Mesendoderm (in vitro differentiated cells): ENCODE measurements at regions not wholly inside any gene's neighbourhood (a gene's known extent, or its start where the extent isn't known, plus 50 kb on each side); places are given as distances from the start of the nearest gene placed in this dataset.
"Not testable (repeated sequence)": the region's sequence is repeated elsewhere in the genome, so short reads cannot be mapped to it uniquely, and the experiment has no call there.

ENCODE experiments used
- DNase-seq: peaks from one replicate; pipeline ENCODE4 v3.0.0; 2013
- H2AK5ac ChIP-seq: 2 replicates; pipeline ENCODE4 v1.6.1; 2013; ENCODE audit warnings: low read length, inconsistent platforms
- H2BK120ac ChIP-seq: 2 replicates; pipeline ENCODE4 v1.6.1; 2013; ENCODE audit warnings: low read depth, mild to moderate bottlenecking, low read length, moderate library complexity, mixed read lengths
- H2BK15ac ChIP-seq: replicated peaks from 2 replicates; pipeline ENCODE4 v1.6.1; 2013; ENCODE audit warnings: low read depth, mild to moderate bottlenecking, moderate library complexity
- H2BK5ac ChIP-seq: 2 replicates; pipeline ENCODE4 v1.6.1; 2013; ENCODE audit warnings: low read length, inconsistent platforms
- H3K18ac ChIP-seq: 2 replicates; pipeline ENCODE4 v1.6.1; 2013; ENCODE audit warnings: mild to moderate bottlenecking, low read length, mixed read lengths
- H3K23ac ChIP-seq: one replicate; pipeline ENCODE4 v1.6.1; 2013; ENCODE audit warnings: low read length
- H3K27ac ChIP-seq: 2 replicates; pipeline ENCODE4 v1.5.1; 2013; ENCODE audit warnings: low read depth, mild to moderate bottlenecking, inconsistent platforms, low read length, moderate library complexity
- H3K27me3 ChIP-seq: 2 replicates; pipeline ENCODE4 v1.6.1; 2013; ENCODE audit warnings: low read length, control low read depth, mild to moderate bottlenecking, inconsistent platforms; ENCODE audit not compliant: insufficient read depth, poor library complexity
- H3K36me3 ChIP-seq: 2 replicates; pipeline ENCODE4 v1.6.1; 2013; ENCODE audit warnings: low read length, inconsistent platforms; ENCODE audit not compliant: control insufficient read depth, insufficient read depth
- H3K4ac ChIP-seq: one replicate; pipeline ENCODE4 v1.6.1; 2013; ENCODE audit warnings: low read depth, mild to moderate bottlenecking, low read length, moderate library complexity
- H3K4me1 ChIP-seq: 2 replicates; pipeline ENCODE4 v1.6.1; 2013; ENCODE audit warnings: low read depth, low read length, inconsistent platforms; ENCODE audit not compliant: control insufficient read depth
- H3K4me2 ChIP-seq: 2 replicates; pipeline ENCODE4 v1.6.1; 2013; ENCODE audit warnings: low read length
- H3K4me3 ChIP-seq: 2 replicates; pipeline ENCODE4 v1.5.1; 2013; ENCODE audit warnings: mild to moderate bottlenecking, low read length
- H3K56ac ChIP-seq: one replicate; pipeline ENCODE4 v1.6.1; 2013; ENCODE audit warnings: low read length
- H3K79me1 ChIP-seq: 2 replicates; pipeline ENCODE4 v1.6.1; 2013; ENCODE audit warnings: low read length, inconsistent platforms
- H3K79me2 ChIP-seq: 2 replicates; pipeline ENCODE4 v1.6.1; 2013; ENCODE audit warnings: mild to moderate bottlenecking, low read length; ENCODE audit not compliant: control insufficient read depth, insufficient read depth
- H3K9ac ChIP-seq: 2 replicates; pipeline ENCODE4 v1.6.1; 2013; ENCODE audit warnings: low read length, inconsistent platforms
- H4K5ac ChIP-seq: one replicate; pipeline ENCODE4 v1.6.1; 2013; ENCODE audit warnings: low read length
- H4K8ac ChIP-seq: one replicate; pipeline ENCODE4 v1.6.1; 2013; ENCODE audit warnings: low read depth, mild to moderate bottlenecking, control low read depth, low read length, moderate library complexity
- WGBS: extraction: QIAGEN DNeasy Blood & Tissue Kit; methylation state at CpG from one replicate; pipeline ENCODE4 v1.1.7; 2013; ENCODE audit warnings: low lambda C conversion rate, missing lambda C conversion rate; ENCODE audit not compliant: insufficient coverage; ENCODE audit errors: extremely low coverage; 5-methylcytosine and 5-hydroxymethylcytosine counted together

DNA sequence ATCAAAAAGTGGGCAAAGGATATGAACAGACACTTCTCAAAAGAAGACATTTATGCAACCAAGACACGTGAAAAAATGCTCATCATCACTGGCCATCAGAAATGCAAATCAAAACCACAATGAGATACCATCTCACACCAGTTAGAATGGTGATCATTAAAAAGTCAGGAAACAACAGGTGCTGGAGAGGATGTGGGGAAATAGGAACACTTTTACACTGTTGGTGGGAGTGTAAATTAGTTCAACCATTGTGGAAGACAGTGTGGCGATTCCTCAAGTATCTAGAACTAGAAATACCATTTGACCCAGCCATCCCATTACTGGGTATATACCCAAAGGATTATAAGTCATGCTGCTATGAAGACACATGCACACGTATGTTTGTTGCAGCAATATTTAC is 191.3 kb downstream of the POLR1F start:
- DNase-seq, H3K23ac ChIP-seq, H2BK15ac ChIP-seq, H3K79me1 ChIP-seq, H3K27me3 ChIP-seq, H2AK5ac ChIP-seq, H3K4ac ChIP-seq, H3K79me2 ChIP-seq, H3K56ac ChIP-seq, H2BK5ac ChIP-seq, H3K9ac ChIP-seq, H3K27ac ChIP-seq, H3K18ac ChIP-seq, H2BK120ac ChIP-seq, H3K4me3 ChIP-seq, H4K5ac ChIP-seq, H3K4me1 ChIP-seq, H3K36me3 ChIP-seq, H4K8ac ChIP-seq, H3K4me2 ChIP-seq: not testable (repeated sequence)
- no CpG with 5 or more reads among the region's 3 CpGs for WGBS

DNA sequence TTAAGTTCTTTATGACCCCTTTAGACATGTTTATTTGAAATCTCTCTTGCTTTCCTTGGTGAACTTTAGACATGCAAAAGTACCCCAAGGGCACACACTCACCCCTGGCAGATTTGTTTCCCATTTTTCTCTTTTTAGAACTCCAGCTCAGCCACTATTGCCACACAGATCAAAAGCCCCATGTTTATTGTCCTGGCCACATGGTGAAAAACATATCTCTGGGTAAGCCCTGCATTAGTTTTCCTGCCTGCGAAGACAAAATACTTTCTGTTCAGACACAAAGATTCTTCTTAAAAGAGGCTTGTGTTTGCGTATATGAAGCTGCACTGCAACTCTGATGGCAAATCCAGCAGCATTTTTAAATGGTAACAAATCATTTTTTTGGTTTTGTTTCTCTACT is 200.0 kb downstream of the POLR1F start:
- no peak for DNase-seq
- no peak overlapping the region for H3K9ac ChIP-seq
- no CpG with 5 or more reads among the region's 2 CpGs for WGBS
- no peak overlapping the region for H3K4me3 ChIP-seq
- no peaks in the 10 kb centered on the region for H3K79me1 ChIP-seq
- no peak overlapping the region for H4K8ac ChIP-seq
- no peaks in the 10 kb centered on the region for H3K4me1 ChIP-seq
- H3K27me3 ChIP-seq, result no peaks in the 10 kb centered on the region
- no peak overlapping the region for H2BK120ac ChIP-seq
- no peak overlapping the region for H3K4me2 ChIP-seq
- H2BK5ac ChIP-seq, result no peak overlapping the region
- no peak overlapping the region for H3K18ac ChIP-seq
- no peak overlapping the region for H3K56ac ChIP-seq
- H3K79me2 ChIP-seq, result no peaks in the 10 kb centered on the region
- no peak overlapping the region for H3K4ac ChIP-seq
- H2BK15ac ChIP-seq, result no peak overlapping the region
- no peak overlapping the region for H3K27ac ChIP-seq
- no peak overlapping the region for H2AK5ac ChIP-seq
- no peak overlapping the region for H4K5ac ChIP-seq
- no peak overlapping the region for H3K23ac ChIP-seq
- H3K36me3 ChIP-seq, result no peaks in the 10 kb centered on the region

DNA sequence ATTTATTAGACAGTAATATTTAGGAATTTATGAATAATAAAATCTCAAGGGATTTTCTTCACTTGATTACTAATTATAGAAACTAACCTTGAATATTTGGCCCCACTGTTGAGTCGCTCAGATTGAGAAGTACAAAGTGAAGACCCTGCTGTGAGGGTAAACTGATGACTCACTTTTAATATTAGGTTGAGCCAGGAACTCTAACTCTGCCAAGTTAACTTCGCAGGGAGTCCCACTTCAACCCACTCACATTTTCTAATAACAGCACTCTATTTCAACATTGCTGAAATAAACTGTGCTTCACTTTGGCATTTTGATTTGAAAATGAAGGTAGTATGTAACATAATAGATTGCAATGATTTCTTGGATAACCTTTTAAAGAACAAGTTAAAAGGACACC is 200.7 kb downstream of the POLR1F start:
- no peaks in the 10 kb centered on the region for H3K79me2 ChIP-seq
- no peak overlapping the region for H4K5ac ChIP-seq
- H3K36me3 ChIP-seq, result no peaks in the 10 kb centered on the region
- no peak overlapping the region for H3K4me3 ChIP-seq
- H3K9ac ChIP-seq, result no peak overlapping the region
- DNase-seq, result no peak
- no peak overlapping the region for H3K18ac ChIP-seq
- H3K4me1 ChIP-seq, result no peaks in the 10 kb centered on the region
- no peak overlapping the region for H3K27ac ChIP-seq
- H2AK5ac ChIP-seq, result no peak overlapping the region
- no peak overlapping the region for H3K4me2 ChIP-seq
- H3K79me1 ChIP-seq, result no peaks in the 10 kb centered on the region
- no peak overlapping the region for H3K4ac ChIP-seq
- H3K23ac ChIP-seq, result no peak overlapping the region
- H2BK15ac ChIP-seq, result no peak overlapping the region
- H2BK120ac ChIP-seq, result no peak overlapping the region
- H4K8ac ChIP-seq, result no peak overlapping the region
- H2BK5ac ChIP-seq, result no peak overlapping the region
- no CpG with 5 or more reads among the region's 2 CpGs for WGBS
- H3K56ac ChIP-seq, result no peak overlapping the region
- H3K27me3 ChIP-seq, result no peaks in the 10 kb centered on the region

DNA sequence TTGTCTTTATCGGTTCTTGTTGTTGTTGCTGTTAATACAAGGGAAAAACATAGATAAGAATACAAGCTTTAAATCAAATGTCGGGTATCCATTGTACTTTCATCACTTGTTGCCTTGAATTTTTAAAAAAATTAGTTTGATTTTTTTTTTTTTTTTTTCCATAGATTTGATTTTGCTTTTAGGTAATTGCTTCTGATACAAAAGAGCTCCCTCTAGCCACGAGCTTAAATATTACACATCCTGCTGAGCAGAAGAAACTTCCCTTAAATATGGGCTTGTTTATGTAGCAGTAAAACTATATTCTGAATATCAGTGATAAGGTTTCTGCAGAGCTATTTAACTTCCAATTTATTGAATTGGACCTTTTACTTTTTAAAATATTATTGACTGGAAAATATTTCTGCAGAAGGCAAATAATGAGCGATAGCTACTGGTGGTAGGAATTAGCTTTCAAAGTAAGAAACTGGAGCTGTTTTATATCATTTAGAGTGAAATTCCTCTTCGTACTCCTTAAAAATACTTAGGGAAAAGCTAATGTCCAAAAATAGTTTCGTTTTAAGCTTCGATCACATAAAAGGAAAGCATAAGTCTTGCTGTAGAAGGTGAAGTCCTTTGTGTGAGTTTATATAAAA is 216.9 kb downstream of the POLR1F start:
- H3K4me3 ChIP-seq, result no peak overlapping the region
- H3K27ac ChIP-seq, result no peak overlapping the region
- H4K5ac ChIP-seq, result no peak overlapping the region
- no peak overlapping the region for H3K4me2 ChIP-seq
- H3K56ac ChIP-seq, result no peak overlapping the region
- H3K4ac ChIP-seq, result no peak overlapping the region
- H3K23ac ChIP-seq, result no peak overlapping the region
- no peaks in the 10 kb centered on the region for H3K79me2 ChIP-seq
- WGBS, result no CpG with 5 or more reads among the region's 7 CpGs
- no peak overlapping the region for H2BK15ac ChIP-seq
- no peaks in the 10 kb centered on the region for H3K79me1 ChIP-seq
- no peak overlapping the region for H4K8ac ChIP-seq
- no peak overlapping the region for H3K18ac ChIP-seq
- no peak overlapping the region for H2AK5ac ChIP-seq
- H3K9ac ChIP-seq, result no peak overlapping the region
- no peak overlapping the region for H2BK120ac ChIP-seq
- no peak overlapping the region for H2BK5ac ChIP-seq
- H3K27me3 ChIP-seq, result no peaks in the 10 kb centered on the region
- no peaks in the 10 kb centered on the region for H3K36me3 ChIP-seq
- no peaks in the 10 kb centered on the region for H3K4me1 ChIP-seq
- DNase-seq, result peak; percentile 29

DNA sequence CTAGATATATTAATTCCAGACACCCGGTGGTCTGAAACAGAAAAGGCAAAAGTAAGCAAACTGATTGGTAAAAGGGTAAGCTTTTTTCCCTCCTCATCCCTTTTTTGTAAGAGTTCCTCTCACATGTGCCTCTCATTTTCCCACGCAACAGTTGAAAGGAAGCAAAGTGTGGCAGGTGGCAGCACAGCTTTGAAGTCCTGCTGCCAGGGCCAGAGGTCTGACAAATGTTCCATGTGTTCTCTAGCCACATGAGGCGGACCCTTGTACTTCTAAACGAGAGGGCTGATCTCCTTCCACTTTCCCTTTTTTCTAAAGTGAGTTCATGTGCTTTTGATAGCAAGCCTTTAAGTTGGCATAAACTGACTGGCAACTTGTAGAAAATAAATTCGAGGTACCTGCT is 217.5 kb downstream of the POLR1F start:
- H3K4me3 ChIP-seq, result no peak overlapping the region
- no peak overlapping the region for H4K5ac ChIP-seq
- H3K79me1 ChIP-seq, result no peaks in the 10 kb centered on the region
- no peaks in the 10 kb centered on the region for H3K36me3 ChIP-seq
- no peak for DNase-seq
- H3K4me2 ChIP-seq, result no peak overlapping the region
- H2BK120ac ChIP-seq, result no peak overlapping the region
- H3K4ac ChIP-seq, result no peak overlapping the region
- no peaks in the 10 kb centered on the region for H3K4me1 ChIP-seq
- no peak overlapping the region for H2BK15ac ChIP-seq
- H3K56ac ChIP-seq, result no peak overlapping the region
- H3K23ac ChIP-seq, result no peak overlapping the region
- H2AK5ac ChIP-seq, result no peak overlapping the region
- H4K8ac ChIP-seq, result no peak overlapping the region
- no CpG with 5 or more reads among the region's 5 CpGs for WGBS
- H3K9ac ChIP-seq, result no peak overlapping the region
- H3K27me3 ChIP-seq, result no peaks in the 10 kb centered on the region
- H3K79me2 ChIP-seq, result no peaks in the 10 kb centered on the region
- no peak overlapping the region for H3K18ac ChIP-seq
- no peak overlapping the region for H2BK5ac ChIP-seq
- no peak overlapping the region for H3K27ac ChIP-seq

DNA sequence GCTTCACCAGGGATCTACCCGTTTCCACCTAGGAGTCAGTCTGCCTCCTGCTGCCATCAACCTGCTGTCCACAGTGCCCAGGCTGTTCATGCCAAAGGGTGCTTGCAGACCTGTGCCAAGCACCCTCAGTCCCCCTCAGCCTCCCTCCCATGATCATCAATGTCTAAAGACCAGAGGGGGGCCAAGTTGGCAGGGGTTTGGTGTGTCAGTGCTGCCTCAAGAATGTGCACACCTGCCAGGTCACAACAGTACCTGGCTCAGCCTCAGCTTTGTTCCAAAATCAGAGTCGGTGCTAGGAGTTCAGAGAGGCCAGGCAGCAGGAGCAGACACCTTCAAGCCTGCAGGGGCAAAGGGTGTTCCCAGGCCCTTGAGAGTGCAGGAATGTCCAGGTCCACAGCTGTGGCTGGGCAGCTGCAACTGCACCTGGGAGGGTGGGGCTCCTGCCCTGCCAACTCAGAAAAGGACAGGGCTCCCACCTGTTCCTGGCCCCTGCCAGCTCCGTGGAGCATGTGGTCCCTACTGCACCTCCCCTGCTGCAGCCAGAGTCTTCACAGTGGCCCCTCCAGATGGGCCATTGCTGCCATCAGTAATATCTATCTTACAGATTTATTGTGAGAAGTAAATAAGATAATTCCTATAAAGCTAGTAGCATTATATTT is 219.5 kb downstream of the POLR1F start:
- no peak overlapping the region for H3K9ac ChIP-seq
- no peaks in the 10 kb centered on the region for H3K4me1 ChIP-seq
- no peak overlapping the region for H3K4ac ChIP-seq
- H3K27ac ChIP-seq, result no peak overlapping the region
- no peak overlapping the region for H3K4me2 ChIP-seq
- H3K36me3 ChIP-seq, result no peaks in the 10 kb centered on the region
- H3K4me3 ChIP-seq, result no peak overlapping the region
- H2BK120ac ChIP-seq, result no peak overlapping the region
- WGBS, result no CpG with 5 or more reads among the region's 3 CpGs
- no peaks in the 10 kb centered on the region for H3K79me1 ChIP-seq
- no peak overlapping the region for H3K56ac ChIP-seq
- no peak overlapping the region for H3K23ac ChIP-seq
- no peak overlapping the region for H2AK5ac ChIP-seq
- no peaks in the 10 kb centered on the region for H3K79me2 ChIP-seq
- H3K18ac ChIP-seq, result no peak overlapping the region
- DNase-seq, result no peak
- H2BK5ac ChIP-seq, result no peak overlapping the region
- no peak overlapping the region for H4K8ac ChIP-seq
- no peak overlapping the region for H4K5ac ChIP-seq
- no peaks in the 10 kb centered on the region for H3K27me3 ChIP-seq
- no peak overlapping the region for H2BK15ac ChIP-seq
